ENCODE measurements at regions not wholly inside any gene's neighbourhood (a gene's known extent, or its start where the extent isn't known, plus 50 kb on each side); places are given as distances from the start of the nearest gene placed in this dataset.
"Not testable (repeated sequence)": the region's sequence is repeated elsewhere in the genome, so short reads cannot be mapped to it uniquely, and the experiment has no call there.

GRCh38 chr18:11344576-11344975 lies 195.2 kb upstream of the PIEZO2 start:
- TF ChIP-seq CTCF, POLR2A (IDR thresholded peaks at IDR 0.05): not testable (repeated sequence)
